Liver (tissue), 8 donors: ENCODE measurements at regions not wholly inside any gene's neighbourhood (a gene's known extent, or its start where the extent isn't known, plus 50 kb on each side); places are given as distances from the start of the nearest gene placed in this dataset.

Experiments
- DNase-seq: peaks from one replicate; pipeline ENCODE4 v3.0.0-alpha.2; 2017; ENCODE audit warnings: low spot score
- H3K27ac ChIP-seq, 2 donors: one replicate each; pipeline ENCODE4 v1.7.0; 2013; ENCODE audit warnings: inconsistent platforms in 2 of 2, low read length in 2 of 2, control low read depth in 1 of 2, low read depth in 1 of 2, mild to moderate bottlenecking in 1 of 2
- H3K27me3 ChIP-seq, 4 donors: one replicate each; pipeline versions ENCODE4 v1.6.1 to v1.7.0; 2013; ENCODE audit warnings: low read length in 3 of 4, inconsistent platforms in 1 of 4, mild to moderate bottlenecking in 1 of 4, moderate library complexity in 1 of 4; ENCODE audit not compliant: control insufficient read depth in 4 of 4, insufficient read depth in 4 of 4
- H3K36me3 ChIP-seq, 4 donors: one replicate each; pipeline versions ENCODE4 v1.6.1 to v1.7.0; 2013; ENCODE audit warnings: low read length in 3 of 4, mild to moderate bottlenecking in 3 of 4, low read depth in 1 of 4, moderate library complexity in 1 of 4; ENCODE audit not compliant: control insufficient read depth in 4 of 4, insufficient read depth in 3 of 4
- H3K4me1 ChIP-seq, 4 donors: one replicate each; pipeline versions ENCODE4 v1.6.1 to v1.7.0; 2013; ENCODE audit warnings: low read length in 3 of 4, mild to moderate bottlenecking in 3 of 4, moderate library complexity in 1 of 4; ENCODE audit not compliant: control insufficient read depth in 4 of 4, insufficient read depth in 4 of 4
- H3K4me3 ChIP-seq, 3 donors: one replicate each; pipeline versions ENCODE4 v1.6.1 to v1.7.0; 2013; ENCODE audit warnings: low read length in 3 of 3, control low read depth in 1 of 3, low read depth in 1 of 3, mild to moderate bottlenecking in 1 of 3
- H3K9ac ChIP-seq, 2 donors: one replicate each; pipeline ENCODE4 v1.7.0; 2013; ENCODE audit warnings: low read length in 2 of 2, mild to moderate bottlenecking in 2 of 2, moderate library complexity in 2 of 2, control low read depth in 1 of 2, low read depth in 1 of 2
- H3K9me3 ChIP-seq, 4 donors: one replicate each; pipeline versions ENCODE4 v1.6.1 to v1.7.0; 2013; ENCODE audit warnings: low read length in 3 of 4; ENCODE audit not compliant: control insufficient read depth in 4 of 4
- ATF3 ChIP-seq: IDR thresholded peaks from 2 replicates; pipeline ENCODE4 v1.6.1; 2016; ENCODE audit warnings: antibody characterized with exemption
- CTCF ChIP-seq: fragments of 150-350 bp; IDR thresholded peaks from 2 replicates; pipeline ENCODE4 v1.5.1; 2017; ENCODE audit warnings: improper control_type of control experiment, low read depth, low read length; ENCODE audit not compliant: missing input control
- EGR1 ChIP-seq, 2 donors: IDR thresholded peaks; 2 replicates each; pipeline ENCODE4 v1.6.1; 2016 to 2018; ENCODE audit warnings: antibody characterized with exemption in 2 of 2, low read depth in 2 of 2
- FOXA1 ChIP-seq: IDR thresholded peaks from 2 replicates; pipeline ENCODE4 v1.6.1; 2016; ENCODE audit warnings: antibody characterized with exemption
- FOXA2 ChIP-seq: IDR thresholded peaks from 2 replicates; pipeline ENCODE4 v1.6.1; 2016; ENCODE audit warnings: antibody characterized with exemption
- HNF4A ChIP-seq, 2 donors: conservative IDR thresholded peaks; 2 replicates each; pipeline ENCODE4 v1.6.1; 2016; ENCODE audit warnings: antibody characterized with exemption in 2 of 2, mild to moderate bottlenecking in 2 of 2
- HNF4G ChIP-seq: IDR thresholded peaks from 2 replicates; pipeline ENCODE4 v1.6.1; 2016; ENCODE audit warnings: antibody characterized with exemption
- JUND ChIP-seq, 2 donors: IDR thresholded peaks; 2 replicates each; pipeline ENCODE4 v1.6.1; 2016; ENCODE audit warnings: antibody characterized with exemption in 2 of 2
- NR2F2 ChIP-seq: IDR thresholded peaks from 2 replicates; pipeline ENCODE4 v1.6.1; 2016; ENCODE audit warnings: antibody characterized with exemption
- REST ChIP-seq: IDR thresholded peaks from 2 replicates; pipeline ENCODE4 v1.6.1; 2016; ENCODE audit warnings: antibody characterized with exemption, mild to moderate bottlenecking
- SP1 ChIP-seq: IDR thresholded peaks from 2 replicates; pipeline ENCODE4 v1.6.1; 2018; ENCODE audit warnings: antibody characterized with exemption, mild to moderate bottlenecking
- TAF1 ChIP-seq: conservative IDR thresholded peaks from 2 replicates; pipeline ENCODE4 v1.6.1; 2016; ENCODE audit warnings: antibody characterized with exemption, mild to moderate bottlenecking
- YY1 ChIP-seq: IDR thresholded peaks from 2 replicates; pipeline ENCODE4 v1.6.1; 2016; ENCODE audit warnings: antibody characterized with exemption, mild to moderate bottlenecking
- ZBTB33 ChIP-seq: IDR thresholded peaks from 2 replicates; pipeline ENCODE4 v1.6.1; 2016; ENCODE audit warnings: antibody characterized with exemption
- WGBS: extraction: QIAGEN DNeasy Blood & Tissue Kit; methylation state at CpG from one replicate; pipeline ENCODE4 v1.1.7; 2013; 5-methylcytosine and 5-hydroxymethylcytosine counted together
- TF ChIP-seq, protein P1 (sequence below): IDR thresholded peaks from 2 replicates; pipeline ENCODE4 v1.6.1; 2016; ENCODE audit warnings: antibody characterized with exemption
- donor health status: healthy.
- donor health status: healthy.
- donor health status: healthy.
- donor health status: healthy.
- donor health status: healthy.

GRCh38 chr1:59089036-59089798 lies 207.7 kb upstream of the FGGY start:
- DNase-seq = no peak
- TF ChIP-seq CTCF = no peak
- WGBS = 92% methylated on average over 4 of the region's 4 CpGs

GRCh38 chr1:59089922-59090457 lies 206.9 kb upstream of the FGGY start:
- H3K4me1 ChIP-seq = no peaks in the 10 kb centered on the region
- H3K9ac ChIP-seq = no peak overlapping the region
- H3K9me3 ChIP-seq = no peaks in the 10 kb centered on the region
- no peaks in the 10 kb centered on the region for H3K27me3 ChIP-seq
- TF ChIP-seq ZBTB33 = no peak
- no peak for TF ChIP-seq YY1
- TF ChIP-seq, protein P1, sequence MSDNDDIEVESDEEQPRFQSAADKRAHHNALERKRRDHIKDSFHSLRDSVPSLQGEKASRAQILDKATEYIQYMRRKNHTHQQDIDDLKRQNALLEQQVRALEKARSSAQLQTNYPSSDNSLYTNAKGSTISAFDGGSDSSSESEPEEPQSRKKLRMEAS = no peak
- no peak for TF ChIP-seq ATF3
- TF ChIP-seq REST = no peak
- TF ChIP-seq NR2F2 = no peak
- no peak for TF ChIP-seq JUND (IDR thresholded peaks at IDR 0.05)
- TF ChIP-seq SP1 = no peak
- TF ChIP-seq FOXA1 = no peak
- TF ChIP-seq CTCF = no peak
- no peak for TF ChIP-seq EGR1 (IDR thresholded peaks at IDR 0.05; ENCODE audit: low read depth in 2 of 2)
- TF ChIP-seq HNF4G = no peak
- no peak for TF ChIP-seq TAF1
- no peak for TF ChIP-seq HNF4A (conservative IDR thresholded peaks at IDR 0.05)
- TF ChIP-seq FOXA2 = no peak
- H3K36me3 ChIP-seq = no peaks in the 10 kb centered on the region
- no peak for DNase-seq
- no peak overlapping the region for H3K27ac ChIP-seq
- 86% methylated on average over 4 of the region's 4 CpGs for WGBS
- no peak overlapping the region for H3K4me3 ChIP-seq

More at GRCh38 chr1:59089036-59089798, 207.7 kb upstream of the FGGY start:
- no peaks in the 10 kb centered on the region for H3K27me3 ChIP-seq
- no peaks in the 10 kb centered on the region for H3K4me1 ChIP-seq
- H3K27ac ChIP-seq = no peak overlapping the region
- no peaks in the 10 kb centered on the region for H3K36me3 ChIP-seq
- no peak overlapping the region for H3K4me3 ChIP-seq
- H3K9ac ChIP-seq = no peak overlapping the region
- H3K9me3 ChIP-seq = no peaks in the 10 kb centered on the region
